ENCODE measurements at regions not wholly inside any gene's neighbourhood (a gene's known extent, or its start where the extent isn't known, plus 50 kb on each side); places are given as distances from the start of the nearest gene placed in this dataset.
"Not testable (repeated sequence)": the region's sequence is repeated elsewhere in the genome, so short reads cannot be mapped to it uniquely, and the experiment has no call there.

- DNase-seq (ENCODE audit: low spot score): no peak
Measured at GRCh38 chr1:148315071-148315811, 163.2 kb upstream of the NBPF11 start.

DNA sequence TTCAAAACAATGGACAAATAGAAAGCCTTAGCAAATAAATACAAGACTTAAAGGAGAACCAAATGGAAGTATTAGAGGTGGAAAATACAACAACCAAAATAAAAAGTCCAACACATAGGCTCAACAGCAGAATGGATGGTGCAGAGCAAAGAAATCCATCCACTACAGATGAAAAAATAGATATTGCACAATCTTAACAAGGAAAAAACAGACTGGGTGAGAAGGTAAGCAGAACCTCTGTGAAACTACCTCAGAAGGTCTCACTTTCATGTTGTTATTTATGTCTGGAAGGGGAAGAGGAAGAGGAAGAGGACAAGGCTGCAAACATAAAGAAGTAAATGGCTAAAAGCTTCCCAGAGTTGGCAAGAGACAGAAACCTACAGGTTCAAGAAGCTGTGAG, 158.7 kb upstream of the NBPF11 start:
- no peak for DNase-seq (ENCODE audit: low spot score)

GRCh38 chr1:148309940-148310500, 157.9 kb upstream of the NBPF11 start:
- no peak for DNase-seq (ENCODE audit: low spot score)

GRCh38 chr1:148308832-148309458, 156.9 kb upstream of the NBPF11 start:
- DNase-seq (ENCODE audit: low spot score): no peak

GRCh38 chr1:148307583-148308185, 155.6 kb upstream of the NBPF11 start:
- peak; percentile 35 for DNase-seq (ENCODE audit: low spot score)

GRCh38 chr1:148304935-148305334, 152.9 kb upstream of the NBPF11 start:
- not testable (repeated sequence) for DNase-seq (ENCODE audit: low spot score)

GRCh38 chr1:148302586-148303364, 150.7 kb upstream of the NBPF11 start:
- not testable (repeated sequence) for DNase-seq (ENCODE audit: low spot score)

- DNase-seq (ENCODE audit: low spot score): not testable (repeated sequence)
Measured at GRCh38 chr1:148297852-148298251, 145.8 kb upstream of the NBPF11 start.

- DNase-seq (ENCODE audit: low spot score): no peak
Measured at GRCh38 chr1:148296511-148296910, 144.4 kb upstream of the NBPF11 start.

DNA sequence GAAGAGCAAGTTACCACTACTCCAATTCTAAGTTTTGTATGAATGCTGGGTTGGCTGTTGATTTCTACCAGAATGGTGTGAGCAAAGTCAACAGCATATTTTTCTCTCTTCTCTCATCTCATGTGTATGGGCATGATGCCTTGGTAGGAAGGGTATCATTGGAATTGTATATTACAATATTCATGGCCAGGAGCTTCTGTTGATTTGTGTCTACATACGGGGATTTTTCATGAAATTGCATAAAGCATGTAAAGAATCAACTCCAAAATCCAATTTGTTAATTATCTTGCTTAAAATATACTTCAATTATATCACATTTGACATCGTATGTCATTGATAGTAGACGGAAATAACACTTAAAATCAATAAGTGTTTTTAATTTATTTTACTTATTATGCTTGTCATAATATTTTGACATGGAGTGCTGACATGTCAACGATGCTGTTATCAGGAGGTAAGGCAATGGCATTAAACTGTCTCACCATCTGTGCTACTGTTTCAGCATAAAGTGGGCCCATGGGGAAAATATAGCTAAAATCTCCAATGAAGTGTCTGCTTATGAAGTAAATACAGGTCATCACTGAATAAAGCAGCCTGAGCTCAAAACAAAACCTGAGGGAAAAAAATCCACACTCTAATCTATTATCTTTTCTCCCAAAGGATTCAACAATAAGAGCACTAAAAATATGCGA, 142.2 kb upstream of the NBPF11 start:
- DNase-seq (ENCODE audit: low spot score): no peak

- DNase-seq (ENCODE audit: low spot score): no peak
Measured at GRCh38 chr1:148293651-148294050, 141.6 kb upstream of the NBPF11 start.

- DNase-seq (ENCODE audit: low spot score): no peak
Measured at GRCh38 chr1:148292915-148293314, 140.8 kb upstream of the NBPF11 start.

- DNase-seq (ENCODE audit: low spot score): no peak
Measured at GRCh38 chr1:148290881-148291280, 138.8 kb upstream of the NBPF11 start.

GRCh38 chr1:148289647-148290046, 137.6 kb upstream of the NBPF11 start:
- DNase-seq (ENCODE audit: low spot score): no peak

GRCh38 chr1:148285946-148286345, 133.9 kb upstream of the NBPF11 start:
- not testable (repeated sequence) for DNase-seq (ENCODE audit: low spot score)

- DNase-seq (ENCODE audit: low spot score): not testable (repeated sequence)
Measured at GRCh38 chr1:148280831-148281572, 128.9 kb upstream of the NBPF11 start.

DNA sequence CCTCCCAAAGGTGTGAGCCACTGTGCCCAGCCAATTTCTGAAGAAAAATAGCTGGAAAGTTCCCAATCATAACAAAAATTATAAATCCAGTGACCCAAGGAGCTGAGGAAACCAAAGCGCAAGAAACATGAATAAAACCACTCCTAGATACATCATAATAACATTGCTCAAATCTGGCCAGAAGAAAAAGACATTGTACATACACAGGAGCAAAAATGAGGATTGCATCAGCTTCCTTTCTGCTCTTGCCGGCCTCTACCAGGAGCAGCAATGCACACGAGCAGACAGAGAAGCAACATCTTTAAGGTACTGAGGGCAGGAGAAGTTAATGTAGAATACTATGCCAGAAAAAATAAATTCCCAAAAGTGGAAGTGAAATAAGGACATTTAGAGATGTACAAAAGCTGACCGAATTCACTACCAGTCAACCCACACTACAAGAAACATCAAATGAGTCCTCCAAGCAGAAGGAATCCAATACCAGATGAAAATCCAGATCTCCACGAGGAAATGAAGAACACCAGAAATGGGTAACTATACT, 127.0 kb upstream of the NBPF11 start:
- DNase-seq (ENCODE audit: low spot score): not testable (repeated sequence)

DNA sequence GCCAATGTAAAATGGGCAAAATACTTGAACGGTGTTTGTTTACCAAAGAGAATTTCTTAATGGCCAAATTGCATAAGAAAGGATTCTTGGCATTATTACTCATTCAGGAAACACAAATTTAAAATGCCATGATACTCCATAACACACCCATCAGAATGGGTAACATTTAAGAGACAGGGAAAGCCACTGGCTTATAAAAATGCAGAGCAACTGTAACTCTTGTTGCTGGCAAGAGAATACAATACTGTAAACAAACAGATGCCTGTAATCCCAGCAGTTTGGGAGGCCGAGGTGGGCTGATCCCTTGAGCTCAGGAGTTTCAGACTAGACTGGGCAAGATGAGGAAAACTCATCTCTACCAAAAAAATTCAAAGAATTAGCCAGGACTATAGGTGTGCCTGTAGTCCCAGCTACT, 125.8 kb upstream of the NBPF11 start:
- DNase-seq (ENCODE audit: low spot score): not testable (repeated sequence)

DNA sequence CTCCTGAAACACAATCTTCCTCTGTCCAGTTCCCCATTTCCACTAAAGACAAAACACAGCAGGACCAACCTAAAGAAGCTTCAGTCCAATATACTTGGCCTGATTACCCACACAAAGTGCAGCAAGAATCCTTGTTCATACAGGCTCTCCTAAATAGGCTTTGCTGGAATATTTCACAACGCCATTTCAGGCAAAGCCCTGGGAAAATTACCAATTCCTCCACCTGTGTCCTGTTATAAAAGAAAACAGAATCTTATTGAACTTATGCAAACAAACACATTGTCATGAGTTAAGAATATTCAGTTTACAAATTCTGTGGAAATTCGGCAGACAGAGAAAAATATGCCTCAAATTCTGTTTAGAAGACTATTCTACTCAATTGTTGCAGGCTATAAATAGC, 115.0 kb upstream of the NBPF11 start:
- DNase-seq (ENCODE audit: low spot score): not testable (repeated sequence)
